AG08395 (cell line): ENCODE measurements at regions not wholly inside any gene's neighbourhood (a gene's known extent, or its start where the extent isn't known, plus 50 kb on each side); places are given as distances from the start of the nearest gene placed in this dataset.

Experiments used
- DNase-seq: peaks from one replicate; pipeline ENCODE4 v3.0.0; 2012; ENCODE audit warnings: mixed read lengths, low spot score

DNA sequence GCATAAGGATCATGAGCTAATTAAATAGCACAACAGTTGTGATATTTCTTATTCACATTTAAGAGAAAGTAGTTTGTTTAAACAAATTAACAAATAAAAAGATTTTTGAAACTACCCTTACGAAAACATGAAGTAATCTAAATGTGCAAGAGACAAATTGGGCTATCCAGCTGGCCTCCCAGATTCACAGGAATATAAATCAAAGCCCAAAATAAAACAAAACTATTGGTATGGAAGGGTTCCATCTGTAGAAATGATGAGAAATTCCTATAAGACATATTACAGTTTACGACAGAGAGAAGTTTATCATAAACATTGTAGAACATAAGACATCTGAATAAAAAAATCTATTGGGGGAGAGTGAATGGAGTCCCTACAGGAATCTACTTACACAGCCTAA is 1125.1 kb downstream of the TDRD15 start:
- DNase-seq: no peak

DNA sequence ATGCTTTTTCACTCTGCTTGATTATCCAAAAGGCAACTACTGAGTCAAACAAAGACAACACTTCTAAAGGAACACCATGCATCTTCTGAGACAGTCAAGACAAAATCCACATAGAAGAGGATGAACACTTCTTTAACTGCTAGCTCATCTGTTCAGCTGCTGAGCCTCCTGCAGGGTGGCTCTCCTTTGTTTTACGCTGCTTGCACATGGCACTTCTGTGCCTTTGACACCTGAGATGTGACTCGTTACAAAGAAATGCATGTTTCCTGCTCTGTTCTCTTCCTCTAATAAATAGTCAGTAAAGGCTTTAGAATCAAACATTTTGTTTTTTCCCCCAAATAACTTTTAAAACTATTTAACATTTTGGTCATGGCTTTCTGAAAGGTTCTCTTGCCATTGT is 1129.4 kb downstream of the TDRD15 start:
- DNase-seq: no peak

DNA sequence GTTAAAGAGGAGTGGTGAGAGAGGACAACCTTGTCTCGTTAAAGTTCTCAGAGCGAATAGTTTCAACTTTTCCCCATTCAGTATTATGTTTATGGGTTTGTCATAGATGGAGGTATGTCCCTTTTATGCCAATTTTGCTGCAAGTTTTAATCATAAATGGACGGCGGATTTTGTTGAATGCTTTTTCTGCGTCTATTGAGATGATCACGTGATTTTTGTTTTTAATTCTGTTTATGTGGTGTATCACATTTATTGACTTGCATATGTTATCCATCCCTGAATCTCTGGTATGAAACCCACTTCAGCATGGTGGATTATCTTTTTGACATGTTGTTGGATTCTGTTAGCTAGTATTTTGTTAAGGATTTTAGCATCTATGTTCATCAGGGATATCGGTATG is 1123.8 kb upstream of the KLHL29 start:
- DNase-seq: no peak

GRCh38 chr2:22270341-22270740 is 1114.6 kb upstream of the KLHL29 start:
- DNase-seq: no peak

DNA sequence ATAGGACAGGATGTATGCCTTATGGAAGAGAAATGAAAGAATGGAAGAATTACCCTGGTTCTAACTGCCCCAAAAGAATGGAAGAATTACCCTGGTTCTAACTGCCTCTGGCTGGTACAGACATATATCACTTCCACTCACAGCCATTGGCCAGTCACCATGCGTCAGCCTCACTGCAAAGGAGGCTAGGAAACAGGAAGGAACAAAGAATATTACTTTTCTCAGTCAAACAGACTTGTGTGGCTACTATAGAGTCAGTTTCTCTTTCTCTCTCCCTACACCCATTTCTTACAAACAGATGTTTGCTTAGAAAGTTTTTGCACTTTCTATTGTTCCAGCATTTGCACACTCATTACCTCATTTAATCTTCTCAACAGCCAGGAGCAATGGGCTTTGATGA is 1111.1 kb upstream of the KLHL29 start:
- DNase-seq: no peak

DNA sequence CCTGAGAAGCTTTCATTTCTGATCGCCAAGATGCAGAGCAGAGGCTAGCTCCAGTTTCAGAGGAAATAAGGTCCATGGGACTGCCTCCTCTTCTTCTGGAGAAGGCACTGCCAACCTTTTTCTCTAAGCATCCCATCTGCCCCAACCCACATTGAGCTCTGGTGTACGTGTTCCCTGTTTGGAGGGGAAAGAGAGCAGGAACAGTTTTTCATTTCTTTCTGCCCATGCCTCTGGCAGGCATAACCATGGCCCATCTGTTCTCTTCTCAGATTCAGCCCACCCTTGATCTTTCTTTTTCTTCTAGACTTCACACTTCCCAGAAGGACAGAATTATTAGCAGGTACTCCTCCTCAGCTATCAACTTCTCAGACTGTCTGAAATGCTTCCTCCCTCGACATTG is 1110.3 kb upstream of the KLHL29 start:
- DNase-seq: no peak

DNA sequence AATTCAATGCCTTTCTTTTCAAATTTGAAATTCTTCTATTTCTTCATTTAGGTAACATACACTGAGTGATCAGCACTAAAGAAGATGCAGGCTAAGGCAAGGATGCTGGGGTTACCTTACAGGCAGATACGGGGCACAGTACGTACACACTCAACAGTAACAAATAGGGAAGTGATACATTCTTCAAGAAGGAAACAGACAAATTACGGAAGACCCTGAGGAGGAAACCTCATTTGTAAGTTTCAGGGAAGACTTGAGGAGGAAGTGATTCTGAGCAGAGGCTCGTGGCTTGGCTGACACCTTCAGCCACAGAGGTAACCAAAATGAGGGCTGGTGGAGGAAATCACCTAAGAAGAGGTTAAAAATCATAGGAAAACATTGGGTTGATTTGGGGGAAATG is 1108.3 kb upstream of the KLHL29 start:
- no peak for DNase-seq

GRCh38 chr2:22279541-22279940 is 1105.4 kb upstream of the KLHL29 start:
- DNase-seq: no peak

DNA sequence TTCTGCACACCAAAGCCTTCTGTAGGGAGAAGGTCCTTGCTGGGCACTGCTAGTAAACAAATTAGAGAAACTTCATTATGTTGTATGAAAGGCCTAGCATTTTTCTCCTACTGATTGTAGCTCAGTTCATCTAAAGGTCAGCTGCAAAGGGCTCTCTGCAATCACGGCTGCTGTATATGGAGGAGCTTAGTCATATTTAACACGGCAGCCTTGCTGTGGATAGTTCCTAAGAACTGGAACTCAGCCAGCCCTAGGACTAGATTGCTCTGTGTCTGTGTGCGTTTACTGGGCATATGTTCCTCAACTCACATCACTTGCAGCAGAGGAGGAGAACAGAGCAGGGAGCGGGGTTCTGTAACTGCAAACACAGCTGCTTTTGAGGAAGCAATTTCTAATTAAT is 1103.9 kb upstream of the KLHL29 start:
- DNase-seq: no peak

GRCh38 chr2:22282220-22282619 is 1102.8 kb upstream of the KLHL29 start:
- no peak for DNase-seq

GRCh38 chr2:22282916-22283315 is 1102.1 kb upstream of the KLHL29 start:
- no peak for DNase-seq

DNA sequence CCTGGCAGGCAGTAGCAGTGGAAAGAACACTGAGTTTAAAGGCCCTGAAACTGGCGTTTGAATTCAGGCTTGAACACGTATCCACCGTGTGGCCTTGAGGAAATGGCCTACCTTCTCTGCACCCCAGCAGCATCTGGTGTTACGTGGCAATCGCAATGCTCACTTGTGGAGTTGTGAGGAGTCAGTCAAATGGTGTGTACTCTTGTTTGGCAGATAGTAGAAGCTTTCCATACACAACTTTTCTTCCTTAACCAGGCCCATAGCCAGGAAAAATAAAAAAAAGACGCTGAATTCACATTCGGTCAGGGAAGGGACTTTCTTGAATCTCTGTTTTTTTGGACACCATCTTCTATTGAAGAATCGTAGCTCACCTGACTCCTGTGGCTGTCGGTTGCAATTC is 1101.5 kb upstream of the KLHL29 start:
- DNase-seq: no peak

DNA sequence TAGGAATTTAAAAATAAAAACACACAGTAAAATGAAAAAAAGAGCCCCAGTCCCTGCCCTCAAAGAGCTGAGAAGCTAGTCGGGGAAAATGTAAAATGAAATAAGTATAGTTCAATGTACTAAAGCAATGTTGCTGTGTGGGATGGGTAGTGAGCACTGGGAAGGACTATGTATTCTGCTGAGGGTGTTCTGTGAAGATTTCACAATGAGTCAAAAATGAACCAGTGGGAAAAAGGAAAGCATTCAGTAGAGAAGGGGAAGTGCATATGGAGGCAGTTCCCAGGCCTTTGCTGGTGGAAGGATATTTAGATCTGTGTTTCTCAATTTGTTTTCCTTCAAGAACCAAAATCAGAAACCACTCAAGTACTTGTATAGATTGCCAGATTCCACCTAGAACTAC is 1094.7 kb upstream of the KLHL29 start:
- DNase-seq: no peak

DNA sequence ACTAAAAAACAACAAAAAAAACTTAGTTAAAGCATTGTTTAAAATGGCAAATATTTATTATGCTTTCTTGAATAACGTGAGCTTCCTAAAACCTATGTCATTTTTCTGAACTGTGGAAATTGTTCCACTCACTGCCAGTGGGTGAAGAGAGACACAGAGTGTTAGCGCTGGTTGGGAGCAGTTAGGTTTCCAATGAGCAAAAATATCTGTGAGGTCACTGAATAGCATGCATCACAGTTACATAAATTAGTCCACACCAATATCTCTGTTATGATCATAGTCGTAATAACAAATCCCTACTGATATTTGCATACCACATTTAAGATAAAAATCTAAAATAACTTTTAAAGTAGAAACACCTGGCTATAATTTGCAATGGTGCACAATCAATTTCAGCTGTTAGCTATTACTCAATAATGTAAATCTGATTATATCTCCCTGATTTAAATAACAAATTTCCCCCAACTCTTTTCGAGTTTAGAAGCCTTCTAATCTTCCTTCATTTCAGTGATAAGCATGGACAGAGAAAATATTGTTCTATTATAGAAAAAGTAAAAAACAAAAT is 1094.0 kb upstream of the KLHL29 start:
- no peak for DNase-seq

DNA sequence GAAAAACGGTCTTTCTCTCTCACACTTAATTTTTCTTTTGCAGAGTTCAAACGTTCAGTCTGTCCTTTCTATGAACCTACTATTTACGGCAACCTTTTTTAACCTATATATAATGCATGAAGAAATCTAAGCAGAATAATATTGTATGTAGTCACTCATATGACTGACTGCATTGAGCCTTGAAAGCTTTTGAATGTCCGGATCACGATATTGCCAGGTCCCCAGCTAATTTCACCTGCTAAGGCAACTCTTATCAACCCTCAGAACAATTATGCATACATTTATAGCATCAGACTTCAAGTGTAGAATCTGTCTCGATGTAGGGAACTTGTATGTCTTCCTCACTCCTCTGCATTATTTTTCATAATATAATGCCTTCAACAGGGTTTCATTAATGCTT is 1083.8 kb upstream of the KLHL29 start:
- DNase-seq: no peak

GRCh38 chr2:22326250-22326649 is 1058.7 kb upstream of the KLHL29 start:
- no peak for DNase-seq

GRCh38 chr2:22329211-22330154 is 1055.5 kb upstream of the KLHL29 start:
- DNase-seq: no peak

DNA sequence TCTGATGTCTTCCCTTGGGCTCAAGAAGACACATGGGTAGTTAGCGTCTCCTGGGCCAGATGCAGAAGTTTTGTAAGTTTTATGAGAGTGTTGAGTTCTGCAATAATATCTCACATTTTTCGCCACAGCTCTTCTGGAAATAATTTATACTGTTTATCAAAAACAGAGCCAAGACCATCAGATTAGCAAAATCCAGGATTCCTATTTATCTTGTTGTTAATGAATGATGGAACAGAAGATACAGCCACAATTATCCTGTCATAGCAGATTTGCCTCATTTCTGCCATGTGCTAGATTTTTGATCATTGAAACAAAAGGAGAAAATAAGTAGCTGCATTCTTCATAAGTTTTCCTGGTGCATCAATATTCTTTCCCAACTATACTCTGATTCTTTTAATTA is 1048.6 kb upstream of the KLHL29 start:
- no peak for DNase-seq

DNA sequence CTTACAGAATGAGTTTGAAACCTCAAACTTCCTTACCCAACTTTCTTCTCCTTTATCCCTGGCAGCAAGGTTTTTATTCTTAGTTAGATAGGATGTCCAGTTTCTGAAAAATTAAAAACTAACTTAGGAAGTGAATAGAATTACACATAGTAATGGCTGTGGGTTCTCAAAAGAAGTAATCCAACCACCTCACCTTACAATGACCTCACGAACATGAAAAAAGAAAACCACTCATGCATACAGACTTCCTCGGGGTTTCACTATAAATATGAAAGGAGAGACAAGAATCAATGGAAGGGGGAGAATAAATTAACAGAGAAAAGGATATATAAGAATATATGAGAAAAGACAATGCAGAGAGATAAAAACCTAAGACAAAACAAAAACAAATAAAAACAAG is 1044.3 kb upstream of the KLHL29 start:
- DNase-seq: no peak

DNA sequence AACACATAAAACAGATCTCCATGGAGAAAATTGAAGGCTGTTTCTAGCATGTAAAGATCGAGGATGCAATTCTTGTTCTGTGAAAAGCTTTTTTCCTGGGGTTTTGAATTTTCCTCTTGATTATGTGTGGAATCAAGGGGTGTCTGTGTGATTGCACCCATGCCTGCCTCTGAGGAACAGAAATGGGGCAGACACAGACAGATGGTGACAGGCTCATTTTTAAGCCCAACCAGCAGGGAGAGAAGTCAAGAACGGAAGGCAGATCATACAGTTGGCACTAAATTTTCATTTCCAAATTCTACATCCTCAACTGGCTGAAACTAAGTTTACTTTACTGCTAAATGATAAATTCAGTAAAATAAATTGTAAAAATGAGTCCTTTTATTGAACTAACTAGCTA is 1037.7 kb upstream of the KLHL29 start:
- DNase-seq: no peak

GRCh38 chr2:22350621-22351020 is 1034.4 kb upstream of the KLHL29 start:
- DNase-seq: no peak

DNA sequence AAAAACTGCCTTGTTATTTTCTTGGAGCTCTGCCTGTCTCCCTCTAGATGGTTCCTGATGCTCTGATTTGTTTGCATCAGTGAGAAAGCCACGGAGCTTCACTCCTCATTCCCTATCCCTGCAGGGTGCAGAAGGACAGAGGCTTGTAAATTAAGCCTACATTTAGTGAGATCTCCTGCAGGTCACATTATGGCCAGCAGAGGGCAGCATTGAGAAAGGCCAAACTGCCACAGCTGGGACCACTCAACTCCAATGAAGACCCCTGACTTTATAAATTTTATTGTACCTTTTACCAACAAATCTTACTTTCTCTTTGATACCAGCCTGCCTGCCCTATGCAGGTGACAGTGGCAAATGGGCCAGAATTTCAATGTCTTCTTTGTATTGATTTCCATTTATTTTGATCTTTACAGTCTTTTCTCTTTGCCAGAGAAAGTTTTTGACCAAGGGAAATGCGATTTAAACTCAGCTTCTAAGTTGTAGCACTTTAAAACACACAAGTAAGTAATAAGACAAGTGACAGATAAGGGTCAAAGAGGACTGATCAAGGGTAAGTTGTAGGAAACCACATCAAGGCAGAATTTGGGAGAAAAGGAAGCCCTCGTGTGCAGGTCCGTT is 1029.1 kb upstream of the KLHL29 start:
- DNase-seq: no peak

DNA sequence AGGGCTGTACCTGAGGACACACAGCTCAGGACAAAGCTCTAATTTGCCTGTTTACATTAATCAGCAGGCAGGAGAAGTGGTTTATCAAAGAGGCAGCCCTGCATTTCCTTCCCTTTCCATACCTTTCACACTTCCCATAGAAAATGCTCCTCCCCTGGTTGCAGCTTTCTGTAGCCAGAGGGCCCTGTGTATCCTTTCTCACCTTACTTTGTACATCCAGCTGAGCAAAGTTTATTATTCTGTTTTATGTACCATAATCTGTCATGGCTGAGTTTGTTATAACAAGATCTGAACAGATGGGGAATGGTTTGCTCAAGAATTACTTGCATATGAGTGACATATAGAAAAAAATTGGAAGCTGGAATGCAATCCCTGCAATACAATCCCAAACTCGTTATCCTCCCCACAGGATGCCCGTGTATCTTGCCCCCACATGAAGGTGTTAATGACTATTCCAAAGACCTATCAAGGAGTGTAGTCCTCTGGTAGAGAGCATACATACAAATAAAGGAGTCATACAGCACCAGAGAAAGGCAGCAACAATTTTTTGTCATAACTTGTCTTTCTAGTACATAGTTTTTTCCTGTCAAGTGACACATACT is 1025.8 kb upstream of the KLHL29 start:
- DNase-seq: no peak
